ENCODE measurements at regions not wholly inside any gene's neighbourhood (a gene's known extent, or its start where the extent isn't known, plus 50 kb on each side); places are given as distances from the start of the nearest gene placed in this dataset.

DNA sequence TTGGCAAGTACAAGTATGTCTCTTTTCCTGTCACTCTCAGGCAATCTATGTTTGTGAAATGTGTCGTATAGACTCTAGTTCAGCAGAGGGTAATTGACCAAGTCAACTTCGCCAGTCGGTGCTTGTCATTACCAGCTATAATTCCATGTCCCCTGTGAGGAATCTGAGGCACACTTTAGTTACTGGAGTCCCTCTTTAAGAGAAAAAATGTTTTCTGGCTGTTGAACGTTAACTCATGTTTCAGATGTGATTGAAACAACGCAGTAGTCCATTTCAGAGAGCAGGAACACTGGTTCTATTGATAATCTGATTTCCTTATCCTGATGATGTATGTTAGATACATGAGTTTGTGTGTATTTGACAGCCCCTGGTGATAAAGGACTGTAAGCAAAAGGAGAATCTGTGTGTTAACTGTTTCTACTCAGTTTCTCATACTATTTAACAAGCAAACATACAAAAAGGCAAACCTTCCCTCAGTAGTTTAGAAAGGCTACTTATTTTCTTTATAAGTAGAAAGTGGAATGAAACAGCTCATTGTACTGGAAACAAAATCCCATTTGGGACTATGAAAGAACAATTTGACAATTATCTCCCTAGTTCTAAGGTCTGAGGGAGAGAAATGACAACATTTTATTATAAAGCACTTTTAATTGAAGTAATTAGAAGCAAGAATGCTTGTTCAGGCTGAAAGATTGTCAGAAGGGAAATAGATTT is 161.1 kb upstream of the TRHDE start:
- Histone ChIP-seq H3K27me3 (no peaks in the 10 kb centered on the region), H3K9me3 (no peaks in the 10 kb centered on the region), H3K4me1 (no peaks in the 10 kb centered on the region), H3K36me3 (no peaks in the 10 kb centered on the region), H3K4me3 (no peak overlapping the region), H3K27ac (no peak overlapping the region)
- TF ChIP-seq, protein P1, sequence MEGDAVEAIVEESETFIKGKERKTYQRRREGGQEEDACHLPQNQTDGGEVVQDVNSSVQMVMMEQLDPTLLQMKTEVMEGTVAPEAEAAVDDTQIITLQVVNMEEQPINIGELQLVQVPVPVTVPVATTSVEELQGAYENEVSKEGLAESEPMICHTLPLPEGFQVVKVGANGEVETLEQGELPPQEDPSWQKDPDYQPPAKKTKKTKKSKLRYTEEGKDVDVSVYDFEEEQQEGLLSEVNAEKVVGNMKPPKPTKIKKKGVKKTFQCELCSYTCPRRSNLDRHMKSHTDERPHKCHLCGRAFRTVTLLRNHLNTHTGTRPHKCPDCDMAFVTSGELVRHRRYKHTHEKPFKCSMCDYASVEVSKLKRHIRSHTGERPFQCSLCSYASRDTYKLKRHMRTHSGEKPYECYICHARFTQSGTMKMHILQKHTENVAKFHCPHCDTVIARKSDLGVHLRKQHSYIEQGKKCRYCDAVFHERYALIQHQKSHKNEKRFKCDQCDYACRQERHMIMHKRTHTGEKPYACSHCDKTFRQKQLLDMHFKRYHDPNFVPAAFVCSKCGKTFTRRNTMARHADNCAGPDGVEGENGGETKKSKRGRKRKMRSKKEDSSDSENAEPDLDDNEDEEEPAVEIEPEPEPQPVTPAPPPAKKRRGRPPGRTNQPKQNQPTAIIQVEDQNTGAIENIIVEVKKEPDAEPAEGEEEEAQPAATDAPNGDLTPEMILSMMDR (IDR thresholded peaks at IDR 0.05), result no peak
- DNase-seq, result no peak
- WGBS, 2 donors, result 53 to 58% methylated on average over 5 of the region's 5 CpGs
- intact Hi-C loops (cut with DNase I), result no loop called here
- ATAC-seq, result no peak

DNA sequence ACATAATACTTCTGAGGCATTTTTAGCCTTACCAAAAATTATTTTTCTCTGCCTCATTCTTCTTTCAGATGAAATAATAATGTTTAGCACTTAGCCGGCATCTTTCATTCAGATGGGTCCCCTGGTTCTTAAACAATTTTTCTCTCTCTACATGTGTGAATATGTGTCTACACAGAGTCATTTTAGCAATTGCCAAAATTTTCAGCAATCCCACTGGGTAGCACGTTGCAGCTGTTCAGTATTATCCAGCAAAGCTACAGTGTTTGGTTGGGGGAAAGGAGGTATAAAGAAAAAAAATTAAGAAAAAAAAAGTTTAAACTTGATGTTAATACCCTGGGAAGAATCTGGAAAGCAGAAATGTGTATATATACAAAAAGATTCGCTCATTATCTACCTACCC is 160.5 kb upstream of the TRHDE start:
- TF ChIP-seq, protein P1 (IDR thresholded peaks at IDR 0.05), result no peak
- H3K4me3 ChIP-seq, result no peak overlapping the region
- no peaks in the 10 kb centered on the region for H3K36me3 ChIP-seq
- WGBS, 2 donors, result 71 to 74% methylated on average over 3 of the region's 3 CpGs
- DNase-seq (no peak), ATAC-seq (no peak)
- no peaks in the 10 kb centered on the region for H3K4me1 ChIP-seq
- no peaks in the 10 kb centered on the region for H3K27me3 ChIP-seq
- H3K27ac ChIP-seq, result no peak overlapping the region
- H3K9me3 ChIP-seq, result no peaks in the 10 kb centered on the region
- intact Hi-C loops (cut with DNase I), result no loop called here

DNA sequence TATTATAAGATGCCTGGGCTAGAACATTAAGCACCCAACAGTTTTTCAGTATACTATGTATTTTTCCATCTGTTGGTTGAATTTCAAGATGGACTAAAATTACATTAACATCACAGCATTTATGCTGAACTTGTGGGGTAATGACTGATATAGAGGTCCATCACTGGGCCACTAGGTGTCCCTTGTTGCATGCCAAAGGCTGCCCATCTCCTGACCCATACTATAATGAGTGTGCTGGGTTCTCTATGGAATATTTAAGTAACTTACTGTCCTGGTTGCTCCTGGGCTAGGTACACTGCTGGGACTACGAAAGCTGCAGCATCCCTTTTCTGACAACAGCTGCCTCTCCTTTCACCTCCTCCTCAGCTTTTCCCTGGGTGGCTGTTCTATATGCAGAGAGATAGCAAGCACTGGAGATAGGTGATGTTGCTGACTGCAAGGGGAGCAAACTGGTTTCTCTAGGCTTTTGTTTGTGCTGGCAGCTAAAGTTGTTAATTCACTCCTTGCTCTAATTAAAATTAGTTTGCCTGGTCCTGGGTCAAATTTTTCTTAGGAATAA is 138.6 kb upstream of the TRHDE start:
- DNase-seq (no peak), ATAC-seq (no peak)
- TF ChIP-seq, protein P1 (IDR thresholded peaks at IDR 0.05), result no peak
- no peaks in the 10 kb centered on the region for H3K4me1 ChIP-seq
- H3K27ac ChIP-seq, result no peak overlapping the region
- H3K36me3 ChIP-seq, result no peaks in the 10 kb centered on the region
- peaks cover 0 to 7% (median 0%) of the 10 kb centered on the region in 7 donors for H3K27me3 ChIP-seq
- intact Hi-C loops (cut with DNase I), result no loop called here
- no peak overlapping the region for H3K4me3 ChIP-seq
- H3K9me3 ChIP-seq, result peaks cover 0 to 5% (median 0%) of the 10 kb centered on the region in 11 donors
- 52 to 62% methylated on average over 1 of the region's 1 CpG for WGBS, 2 donors

DNA sequence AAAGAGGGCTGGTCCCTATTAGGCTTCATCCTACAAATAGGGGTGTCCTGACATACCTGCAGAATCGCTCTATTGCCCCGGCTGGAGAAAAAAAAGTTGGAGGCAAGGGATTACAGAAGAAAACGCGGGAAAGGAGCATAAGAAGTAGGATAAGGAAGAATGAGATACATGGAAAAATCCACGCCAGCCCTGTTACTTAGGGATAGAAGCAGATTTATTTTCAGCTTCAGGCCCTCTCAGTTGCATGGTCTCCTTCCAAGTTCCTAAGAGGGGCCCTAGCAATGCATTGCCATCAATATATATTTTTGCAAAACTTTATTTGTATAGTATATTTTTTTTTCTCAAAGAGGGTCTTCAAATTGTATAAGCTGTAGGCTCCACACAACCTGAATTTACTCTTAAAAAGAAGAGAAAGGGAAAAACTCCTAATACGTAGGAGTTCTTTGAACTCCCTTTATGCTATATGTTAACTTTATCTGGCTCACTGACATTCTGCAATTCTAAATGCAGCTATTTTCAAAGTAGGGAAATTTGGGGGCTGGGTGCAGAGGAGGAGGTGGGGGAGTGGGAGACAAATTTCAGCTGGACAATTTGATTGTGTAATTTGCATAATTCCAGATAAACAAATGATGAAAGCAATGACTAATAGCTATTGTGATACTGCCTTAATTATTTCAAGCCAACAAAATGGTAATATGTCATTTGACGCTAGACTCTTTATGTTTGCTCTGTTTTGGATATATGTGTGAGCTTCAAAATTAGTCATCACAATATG is 137.7 kb upstream of the TRHDE start:
- H3K9me3 ChIP-seq, result no peaks in the 10 kb centered on the region
- intact Hi-C loops (cut with DNase I), result no loop called here
- no peaks in the 10 kb centered on the region for H3K4me1 ChIP-seq
- no peaks in the 10 kb centered on the region for H3K36me3 ChIP-seq
- H3K4me3 ChIP-seq, result no peak overlapping the region
- H3K27ac ChIP-seq, result no peak overlapping the region
- ATAC-seq (no peak), DNase-seq (no peak)
- WGBS, 2 donors, result 59 to 67% methylated on average over 7 of the region's 7 CpGs
- TF ChIP-seq, protein P1 (IDR thresholded peaks at IDR 0.05), result no peak
- H3K27me3 ChIP-seq, result peaks cover 0 to 7% (median 0%) of the 10 kb centered on the region in 7 donors

All from heart right ventricle (tissue), 16 donors.